NCI-H187 (cell line): ENCODE measurements at regions not wholly inside any gene's neighbourhood (a gene's known extent, or its start where the extent isn't known, plus 50 kb on each side); places are given as distances from the start of the nearest gene placed in this dataset.
"Not testable (repeated sequence)": the region's sequence is repeated elsewhere in the genome, so short reads cannot be mapped to it uniquely, and the experiment has no call there.

Experiments
- DNase-seq, 2 experiments: peaks; one replicate each; lab custom pipeline; 2025; lab: John Stamatoyannopoulos, UW

GRCh38 chrX:114015966-114016365, 567.9 kb upstream of the HTR2C start:
- no peak for DNase-seq

GRCh38 chrX:114006664-114007063, 577.2 kb upstream of the HTR2C start:
- DNase-seq = no peak

GRCh38 chrX:113996781-113997180, 587.1 kb upstream of the HTR2C start:
- no peak for DNase-seq

- DNase-seq = not testable (repeated sequence)
Measured at GRCh38 chrX:113991720-113992119, 592.2 kb upstream of the HTR2C start.

GRCh38 chrX:113990669-113991068, 593.2 kb upstream of the HTR2C start:
- not testable (repeated sequence) for DNase-seq

GRCh38 chrX:113988315-113988935, 595.5 kb upstream of the HTR2C start:
- DNase-seq = not testable (repeated sequence)

- no peak for DNase-seq
Measured at GRCh38 chrX:113986427-113986826, 597.5 kb upstream of the HTR2C start.

- DNase-seq = no peak
Measured at GRCh38 chrX:113982766-113983165, 601.1 kb upstream of the HTR2C start.

GRCh38 chrX:113980953-113981352, 602.9 kb upstream of the HTR2C start:
- no peak for DNase-seq

- no peak for DNase-seq
Measured at GRCh38 chrX:113977887-113978286, 606.0 kb upstream of the HTR2C start.

- DNase-seq = no peak
Measured at GRCh38 chrX:113975441-113975840, 608.4 kb upstream of the HTR2C start.

- no peak for DNase-seq
Measured at GRCh38 chrX:113974881-113975280, 609.0 kb upstream of the HTR2C start.

- DNase-seq = no peak
Measured at GRCh38 chrX:113973706-113974105, 610.2 kb upstream of the HTR2C start.

- no peak for DNase-seq
Measured at GRCh38 chrX:113966791-113967190, 617.1 kb upstream of the HTR2C start.

GRCh38 chrX:113962343-113962742, 621.5 kb upstream of the HTR2C start:
- DNase-seq = no peak

- no peak for DNase-seq
Measured at GRCh38 chrX:113959912-113960626, 623.8 kb upstream of the HTR2C start.

GRCh38 chrX:113956936-113957335, 627.0 kb upstream of the HTR2C start:
- DNase-seq = no peak

GRCh38 chrX:113954297-113954696, 629.6 kb upstream of the HTR2C start:
- DNase-seq = no peak

- DNase-seq = no peak
Measured at GRCh38 chrX:113950081-113950678, 633.7 kb upstream of the HTR2C start.

- DNase-seq = no peak
Measured at GRCh38 chrX:113947548-113947947, 636.3 kb upstream of the HTR2C start.

GRCh38 chrX:113935518-113935917, 648.4 kb upstream of the HTR2C start:
- no peak for DNase-seq

GRCh38 chrX:113933931-113934330, 650.0 kb upstream of the HTR2C start:
- no peak for DNase-seq

- DNase-seq = peak in 1 of 2 experiments; percentile 4
Measured at GRCh38 chrX:113929004-113929403, 654.9 kb upstream of the HTR2C start.
